Right atrium auricular region (tissue), 2 donors: ENCODE measurements at regions not wholly inside any gene's neighbourhood (a gene's known extent, or its start where the extent isn't known, plus 50 kb on each side); places are given as distances from the start of the nearest gene placed in this dataset.

Experiments
- DNase-seq: peaks from one replicate; pipeline ENCODE4 v3.0.0-alpha.2; 2019; ENCODE audit warnings: low spot score
- H3K27ac ChIP-seq, 2 donors: fragments of 200-600 bp; sonication (generic); 1 replicate in 1 of 2; 2 replicates in 1 of 2; pipeline ENCODE4 v1.5.1; 2016 to 2019
- H3K27me3 ChIP-seq, 2 donors: fragments of 200-600 bp; sonication (generic); one replicate each; pipeline versions ENCODE4 v1.5.1 to v1.6.0; 2017 to 2019
- H3K36me3 ChIP-seq: fragments of 200-600 bp; sonication (generic); one replicate; pipeline ENCODE4 v1.5.1; 2016
- H3K4me1 ChIP-seq, 2 donors: fragments of 200-600 bp; sonication (generic); one replicate each; pipeline versions ENCODE4 v1.5.1 to v1.6.0; 2017 to 2019
- H3K4me3 ChIP-seq, 2 donors: fragments of 200-600 bp; sonication (generic); 1 replicate in 1 of 2; 2 replicates in 1 of 2; pipeline ENCODE4 v1.5.1; 2017 to 2019; ENCODE audit warnings: mild to moderate bottlenecking in 1 of 2, moderate library complexity in 1 of 2
- H3K9me3 ChIP-seq, 2 donors: fragments of 200-600 bp; sonication (generic); one replicate each; pipeline ENCODE4 v1.5.1; 2019
- CTCF ChIP-seq, 2 donors: fragments of 200-600 bp; sonication (generic); IDR thresholded peaks; one replicate each; pipeline ENCODE4 v1.5.1; 2019; ENCODE audit warnings: antibody characterized with exemption in 2 of 2

DNA sequence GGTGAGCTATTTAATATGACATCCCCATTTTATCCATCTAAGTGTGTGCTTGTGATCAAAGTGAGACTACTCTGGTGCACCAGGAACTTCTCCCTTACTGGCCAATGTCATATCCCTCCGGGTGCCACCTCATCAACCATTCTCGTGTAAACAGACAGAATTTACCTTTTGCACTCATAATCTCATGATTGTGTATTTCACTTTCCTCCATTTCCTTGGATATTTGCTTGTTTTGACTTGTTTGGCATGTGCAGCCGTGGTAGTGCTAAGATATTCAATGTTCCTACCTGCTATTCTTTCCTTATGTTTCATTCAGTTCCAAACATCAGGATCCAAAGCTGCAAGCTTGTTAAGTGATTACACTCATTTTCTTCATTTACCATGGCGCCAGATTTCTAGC lies 280.5 kb upstream of the SP8 start:
- H3K27ac ChIP-seq = no peak overlapping the region
- no peaks in the 10 kb centered on the region for H3K4me1 ChIP-seq
- DNase-seq = no peak
- no peak for TF ChIP-seq CTCF (IDR thresholded peaks at IDR 0.05)
- peaks cover 0 to 2% of the 10 kb centered on the region in 2 donors for H3K9me3 ChIP-seq
- H3K36me3 ChIP-seq = no peaks in the 10 kb centered on the region
- no peaks in the 10 kb centered on the region for H3K27me3 ChIP-seq
- no peak overlapping the region for H3K4me3 ChIP-seq

- Histone ChIP-seq H3K27ac (no peak overlapping the region), H3K4me1 (no peaks in the 10 kb centered on the region), H3K9me3 (no peaks in the 10 kb centered on the region), H3K36me3 (no peaks in the 10 kb centered on the region), H3K27me3 (no peaks in the 10 kb centered on the region), H3K4me3 (no peak overlapping the region)
- TF ChIP-seq CTCF (IDR thresholded peaks at IDR 0.05) = no peak
- no peak for DNase-seq
These were observed 283.9 kb upstream of the SP8 start for GRCh38 chr7:21070571-21071090.

- H3K4me1 ChIP-seq = no peaks in the 10 kb centered on the region
- H3K27ac ChIP-seq = no peak overlapping the region
- H3K9me3 ChIP-seq = no peaks in the 10 kb centered on the region
- no peak for DNase-seq
- H3K27me3 ChIP-seq = no peaks in the 10 kb centered on the region
- TF ChIP-seq CTCF (IDR thresholded peaks at IDR 0.05) = no peak
- H3K36me3 ChIP-seq = no peaks in the 10 kb centered on the region
- H3K4me3 ChIP-seq = no peak overlapping the region
These were observed 285.1 kb upstream of the SP8 start for GRCh38 chr7:21071561-21072501.

- TF ChIP-seq CTCF (IDR thresholded peaks at IDR 0.05) = no peak
- no peak for DNase-seq
- Histone ChIP-seq H3K36me3 (no peaks in the 10 kb centered on the region), H3K27ac (no peak overlapping the region), H3K4me1 (no peaks in the 10 kb centered on the region), H3K4me3 (no peak overlapping the region), H3K27me3 (no peaks in the 10 kb centered on the region), H3K9me3 (no peaks in the 10 kb centered on the region)
These were observed 289.4 kb upstream of the SP8 start for GRCh38 chr7:21076054-21076453.

- no peaks in the 10 kb centered on the region for H3K4me1 ChIP-seq
- DNase-seq = no peak
- no peak overlapping the region for H3K4me3 ChIP-seq
- no peak for TF ChIP-seq CTCF (IDR thresholded peaks at IDR 0.05)
- H3K27me3 ChIP-seq = no peaks in the 10 kb centered on the region
- H3K27ac ChIP-seq = no peak overlapping the region
- no peaks in the 10 kb centered on the region for H3K9me3 ChIP-seq
- H3K36me3 ChIP-seq = no peaks in the 10 kb centered on the region
These were observed 289.9 kb upstream of the SP8 start for GRCh38 chr7:21076574-21076973.
